Neuron (in vitro differentiated cells): ENCODE measurements at regions not wholly inside any gene's neighbourhood (a gene's known extent, or its start where the extent isn't known, plus 50 kb on each side); places are given as distances from the start of the nearest gene placed in this dataset.

Source experiments
- H2AFZ ChIP-seq: one replicate; pipeline ENCODE4 v1.6.1; 2013; ENCODE audit warnings: low read depth, mild to moderate bottlenecking, inconsistent platforms, low read length, moderate library complexity
- H3K27me3 ChIP-seq: one replicate; pipeline ENCODE4 v1.6.1; 2013; ENCODE audit warnings: low read length; ENCODE audit not compliant: insufficient read depth
- H3K36me3 ChIP-seq: one replicate; pipeline ENCODE4 v1.6.1; 2013; ENCODE audit warnings: low read length; ENCODE audit not compliant: insufficient read depth
- H3K4me1 ChIP-seq: one replicate; pipeline ENCODE4 v1.6.1; 2013; ENCODE audit warnings: low read length; ENCODE audit not compliant: insufficient read depth
- H3K4me3 ChIP-seq: 2 replicates; pipeline ENCODE4 v1.5.1; 2013; ENCODE audit warnings: mild to moderate bottlenecking, low read length, moderate library complexity
- H3K9me3 ChIP-seq: one replicate; pipeline ENCODE4 v1.6.1; 2013; ENCODE audit warnings: low read length

GRCh38 chr6:168214586-168215104, 104.9 kb downstream of the DACT2 start:
- H3K36me3 ChIP-seq = no peaks in the 10 kb centered on the region
- no peaks in the 10 kb centered on the region for H3K9me3 ChIP-seq
- H3K4me3 ChIP-seq = no peak overlapping the region
- H3K4me1 ChIP-seq = peaks cover 20% of the 10 kb centered on the region
- no peak overlapping the region for H2AFZ ChIP-seq
- no peaks in the 10 kb centered on the region for H3K27me3 ChIP-seq

- Histone ChIP-seq H2AFZ (no peak overlapping the region), H3K36me3 (no peaks in the 10 kb centered on the region), H3K4me3 (no peak overlapping the region), H3K9me3 (no peaks in the 10 kb centered on the region), H3K27me3 (no peaks in the 10 kb centered on the region), H3K4me1 (peaks cover 20% of the 10 kb centered on the region)
Measured at GRCh38 chr6:168213121-168213524, 106.5 kb downstream of the DACT2 start.

GRCh38 chr6:168212362-168212761, 107.2 kb downstream of the DACT2 start:
- no peaks in the 10 kb centered on the region for H3K36me3 ChIP-seq
- no peaks in the 10 kb centered on the region for H3K9me3 ChIP-seq
- H2AFZ ChIP-seq = no peak overlapping the region

GRCh38 chr6:168211681-168212080, 107.9 kb downstream of the DACT2 start:
- peaks cover 16% of the 10 kb centered on the region for H3K4me1 ChIP-seq
- H3K27me3 ChIP-seq = no peaks in the 10 kb centered on the region
- H3K4me3 ChIP-seq = no peak overlapping the region
- no peaks in the 10 kb centered on the region for H3K36me3 ChIP-seq
- no peaks in the 10 kb centered on the region for H3K9me3 ChIP-seq
- H2AFZ ChIP-seq = no peak overlapping the region

More at GRCh38 chr6:168212362-168212761, 107.2 kb downstream of the DACT2 start:
- no peaks in the 10 kb centered on the region for H3K27me3 ChIP-seq
- H3K4me3 ChIP-seq = no peak overlapping the region
- H3K4me1 ChIP-seq = peaks cover 18% of the 10 kb centered on the region

- Histone ChIP-seq H3K4me3 (no peak overlapping the region), H3K4me1 (peaks cover 11% of the 10 kb centered on the region), H2AFZ (no peak overlapping the region), H3K9me3 (no peaks in the 10 kb centered on the region), H3K27me3 (no peaks in the 10 kb centered on the region), H3K36me3 (no peaks in the 10 kb centered on the region)
Measured at GRCh38 chr6:168210239-168211105, 109.1 kb downstream of the DACT2 start.

GRCh38 chr6:168209420-168209819, 110.2 kb downstream of the DACT2 start:
- no peak overlapping the region for H3K4me3 ChIP-seq

GRCh38 chr6:168208854-168209253, 110.7 kb downstream of the DACT2 start:
- Histone ChIP-seq H3K4me1 (peaks cover 11% of the 10 kb centered on the region), H3K9me3 (no peaks in the 10 kb centered on the region), H3K36me3 (no peaks in the 10 kb centered on the region), H3K27me3 (no peaks in the 10 kb centered on the region), H3K4me3 (no peak overlapping the region), H2AFZ (no peak overlapping the region)

More at GRCh38 chr6:168209420-168209819, 110.2 kb downstream of the DACT2 start:
- Histone ChIP-seq H3K4me1 (peaks cover 11% of the 10 kb centered on the region), H3K27me3 (no peaks in the 10 kb centered on the region), H3K9me3 (no peaks in the 10 kb centered on the region), H2AFZ (no peak overlapping the region), H3K36me3 (no peaks in the 10 kb centered on the region)

GRCh38 chr6:168208402-168208801, 111.2 kb downstream of the DACT2 start:
- Histone ChIP-seq H3K27me3 (no peaks in the 10 kb centered on the region), H3K4me1 (peaks cover 11% of the 10 kb centered on the region), H3K36me3 (no peaks in the 10 kb centered on the region), H3K9me3 (no peaks in the 10 kb centered on the region), H3K4me3 (no peak overlapping the region), H2AFZ (no peak overlapping the region)

GRCh38 chr6:168207421-168208175, 112.0 kb downstream of the DACT2 start:
- Histone ChIP-seq H2AFZ (no peak overlapping the region), H3K27me3 (no peaks in the 10 kb centered on the region), H3K36me3 (no peaks in the 10 kb centered on the region), H3K4me1 (peaks cover 11% of the 10 kb centered on the region), H3K4me3 (no peak overlapping the region), H3K9me3 (no peaks in the 10 kb centered on the region)

GRCh38 chr6:168206661-168207274, 112.8 kb downstream of the DACT2 start:
- H3K4me3 ChIP-seq = no peak overlapping the region
- H3K27me3 ChIP-seq = no peaks in the 10 kb centered on the region
- no peaks in the 10 kb centered on the region for H3K36me3 ChIP-seq
- H3K9me3 ChIP-seq = no peaks in the 10 kb centered on the region
- H2AFZ ChIP-seq = no peak overlapping the region
- H3K4me1 ChIP-seq = peaks cover 11% of the 10 kb centered on the region

GRCh38 chr6:168206186-168206585, 113.4 kb downstream of the DACT2 start:
- no peaks in the 10 kb centered on the region for H3K36me3 ChIP-seq
- H3K4me1 ChIP-seq = peaks cover 11% of the 10 kb centered on the region
- no peak overlapping the region for H2AFZ ChIP-seq
- H3K27me3 ChIP-seq = no peaks in the 10 kb centered on the region
- no peaks in the 10 kb centered on the region for H3K9me3 ChIP-seq
- H3K4me3 ChIP-seq = no peak overlapping the region

- H3K4me1 ChIP-seq = peaks cover 7% of the 10 kb centered on the region
- H3K4me3 ChIP-seq = no peak overlapping the region
- no peaks in the 10 kb centered on the region for H3K9me3 ChIP-seq
- no peak overlapping the region for H2AFZ ChIP-seq
- no peaks in the 10 kb centered on the region for H3K27me3 ChIP-seq
- no peaks in the 10 kb centered on the region for H3K36me3 ChIP-seq
Measured at GRCh38 chr6:168201799-168202198, 117.8 kb downstream of the DACT2 start.

GRCh38 chr6:168201383-168201782, 118.2 kb downstream of the DACT2 start:
- no peaks in the 10 kb centered on the region for H3K9me3 ChIP-seq
- no peak overlapping the region for H3K4me3 ChIP-seq
- no peak overlapping the region for H2AFZ ChIP-seq
- no peaks in the 10 kb centered on the region for H3K27me3 ChIP-seq
- H3K36me3 ChIP-seq = no peaks in the 10 kb centered on the region
- peaks cover 3% of the 10 kb centered on the region for H3K4me1 ChIP-seq
